ENCODE measurements at regions not wholly inside any gene's neighbourhood (a gene's known extent, or its start where the extent isn't known, plus 50 kb on each side); places are given as distances from the start of the nearest gene placed in this dataset.
A peak's percentile ranks its signal among the peaks of the same experiment; 100 is the strongest.
"Not testable (repeated sequence)": the region's sequence is repeated elsewhere in the genome, so short reads cannot be mapped to it uniquely, and the experiment has no call there.

DNA sequence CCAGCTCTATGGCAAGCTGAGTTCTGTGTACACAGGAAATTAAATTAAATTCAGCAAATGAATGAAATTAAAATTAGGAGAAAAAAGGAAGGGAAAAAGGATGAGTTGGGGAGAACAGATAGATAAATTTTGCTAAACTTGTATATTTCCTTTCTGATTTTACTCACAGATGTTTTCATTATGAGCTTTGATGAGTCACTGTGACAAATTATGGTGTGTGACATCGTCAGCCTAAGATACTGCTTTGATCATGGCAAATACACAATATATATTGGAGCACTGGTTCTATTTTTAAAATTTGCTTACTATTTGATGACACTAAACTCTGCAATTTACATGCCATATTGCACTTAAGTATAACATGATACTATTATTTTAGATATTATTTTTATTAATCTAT, 464.6 kb upstream of the SPHKAP start:
- no peak for DNase-seq

- DNase-seq = no peak
Measured at GRCh38 chr2:228644199-228644598, 462.7 kb upstream of the SPHKAP start.

DNA sequence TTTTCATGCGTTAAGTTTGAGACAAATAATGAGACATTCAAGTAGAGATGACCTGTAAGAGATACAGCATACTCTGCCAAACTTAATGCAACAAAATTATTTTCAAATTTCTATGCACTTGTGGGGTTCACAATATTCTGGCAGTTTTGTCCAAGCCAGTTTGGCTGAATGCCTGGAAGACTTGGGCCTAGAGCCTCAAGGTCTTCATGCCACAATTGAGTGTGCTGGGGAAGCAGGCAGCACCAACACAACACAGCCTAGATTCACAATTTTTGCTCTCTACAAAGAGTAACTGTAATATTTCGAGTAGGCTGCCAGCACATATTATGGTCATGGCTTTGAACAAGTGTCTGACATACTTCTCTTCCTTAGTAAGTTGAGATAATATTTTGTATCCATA, 461.4 kb upstream of the SPHKAP start:
- DNase-seq = no peak

- no peak for DNase-seq
Measured at GRCh38 chr2:228630786-228631185, 449.3 kb upstream of the SPHKAP start.

DNA sequence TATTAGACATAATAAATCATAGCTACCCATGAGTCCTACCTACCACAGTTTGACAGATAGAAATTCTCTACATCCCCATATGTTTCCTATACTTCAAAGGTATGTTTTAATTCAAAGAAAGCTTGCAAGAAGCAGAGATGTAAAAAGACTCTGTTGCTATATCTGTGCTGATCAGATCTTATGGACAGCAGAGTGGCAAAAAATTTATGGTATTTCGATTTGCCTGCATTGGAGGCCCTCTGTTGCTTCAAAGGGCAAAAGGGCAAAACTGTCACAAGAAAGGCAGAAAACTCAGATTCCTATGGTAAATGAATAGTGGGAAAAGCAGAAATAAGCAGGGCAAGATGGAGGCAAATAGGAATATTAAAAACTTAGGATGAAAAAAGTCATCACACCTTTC, 447.8 kb upstream of the SPHKAP start:
- DNase-seq = no peak

GRCh38 chr2:228628682-228629081, 447.2 kb upstream of the SPHKAP start:
- no peak for DNase-seq

GRCh38 chr2:228627510-228627909, 446.0 kb upstream of the SPHKAP start:
- DNase-seq = no peak

GRCh38 chr2:228625481-228625880, 444.0 kb upstream of the SPHKAP start:
- DNase-seq = no peak

DNA sequence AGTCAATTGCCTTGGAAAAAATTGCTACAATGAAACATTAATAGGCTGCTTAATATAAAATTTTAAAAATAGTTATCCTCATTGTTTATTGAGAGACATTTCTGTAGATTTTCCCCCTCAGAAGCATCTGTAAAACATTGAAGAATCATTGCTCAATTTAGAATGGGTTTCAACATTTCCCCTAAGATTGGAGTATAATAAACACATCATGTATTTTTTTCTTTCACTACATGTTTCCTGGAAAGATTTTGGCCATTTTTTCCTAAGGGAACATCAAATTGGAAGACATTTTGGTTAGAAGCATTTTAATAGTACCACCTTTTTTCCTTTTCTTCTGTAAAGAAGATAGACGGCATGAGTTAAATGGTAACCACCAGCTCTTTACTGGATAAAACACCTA, 443.2 kb upstream of the SPHKAP start:
- no peak for DNase-seq

GRCh38 chr2:228615496-228615895, 434.0 kb upstream of the SPHKAP start:
- no peak for DNase-seq

DNA sequence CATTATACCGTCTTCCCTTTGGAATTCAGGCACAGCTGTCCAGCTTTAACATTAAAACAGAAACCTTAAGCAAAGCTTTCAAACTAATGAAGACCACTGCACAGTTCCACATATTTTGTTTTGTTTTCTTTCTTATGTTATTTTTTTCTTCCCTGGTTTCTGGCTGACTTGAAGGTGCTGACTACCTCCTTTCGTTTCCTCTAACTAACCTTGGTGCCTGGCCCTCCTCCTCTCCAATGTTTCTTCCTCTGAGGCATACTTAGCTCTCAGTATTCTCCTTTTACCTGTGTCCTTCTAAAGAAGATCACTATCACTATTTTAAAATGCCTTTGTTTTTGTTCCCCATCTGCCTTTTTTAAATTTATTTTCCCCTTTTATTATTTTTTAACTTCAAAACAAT, 433.3 kb upstream of the SPHKAP start:
- DNase-seq = no peak

DNA sequence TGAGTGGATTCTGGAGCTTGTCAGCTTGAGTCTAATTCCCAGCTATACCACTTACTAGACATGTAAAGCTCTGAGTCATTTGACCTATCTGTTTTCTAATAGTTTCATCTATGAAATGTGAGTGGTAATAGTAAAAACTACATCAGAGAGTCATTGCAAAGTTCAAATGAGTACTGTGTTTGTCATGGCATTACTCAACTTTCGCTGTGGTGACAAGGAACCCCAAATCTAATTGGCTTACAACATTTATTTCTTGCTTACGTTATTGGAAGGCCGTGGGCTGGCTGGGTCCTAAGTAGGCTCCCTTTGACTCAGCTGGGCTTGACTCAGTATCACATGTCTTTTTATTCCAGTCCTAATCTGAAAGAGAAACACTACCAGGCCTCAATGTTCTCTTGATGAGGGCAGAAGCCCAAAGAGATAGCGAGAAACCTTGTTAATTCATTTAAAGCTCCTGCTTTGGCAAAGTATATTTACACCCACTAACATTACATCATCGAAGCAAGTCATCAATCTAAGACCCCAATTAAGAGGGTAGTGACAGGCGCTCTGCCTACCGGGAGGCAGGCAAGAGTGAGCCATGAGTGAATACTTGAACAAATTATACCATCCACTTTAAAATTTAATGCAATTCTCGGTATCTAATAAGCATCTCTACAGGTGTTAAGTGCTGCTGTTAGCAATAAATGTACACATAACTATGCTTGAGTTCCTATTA, 431.8 kb upstream of the SPHKAP start:
- peak; percentile 73 for DNase-seq

DNA sequence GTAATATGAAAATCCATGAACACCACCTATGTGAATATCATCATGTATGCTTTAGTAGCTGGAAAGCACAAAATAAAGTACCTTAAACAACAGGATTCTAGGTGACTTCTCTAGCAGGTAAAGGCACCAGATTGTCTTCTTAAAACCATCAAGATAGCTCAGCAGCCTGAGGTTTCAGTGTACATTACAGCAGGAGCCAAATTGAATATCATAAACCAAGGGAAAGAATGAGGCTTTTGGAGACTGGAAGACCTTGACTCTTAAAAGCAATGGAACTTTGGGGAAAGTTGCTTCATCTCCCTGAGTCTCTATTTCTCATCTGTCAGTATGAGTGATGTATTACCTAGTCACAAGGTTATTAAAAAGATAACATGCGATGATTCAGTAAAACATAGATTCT, 429.7 kb upstream of the SPHKAP start:
- DNase-seq = no peak

GRCh38 chr2:228602288-228602687, 420.8 kb upstream of the SPHKAP start:
- peak; percentile 73 for DNase-seq

DNA sequence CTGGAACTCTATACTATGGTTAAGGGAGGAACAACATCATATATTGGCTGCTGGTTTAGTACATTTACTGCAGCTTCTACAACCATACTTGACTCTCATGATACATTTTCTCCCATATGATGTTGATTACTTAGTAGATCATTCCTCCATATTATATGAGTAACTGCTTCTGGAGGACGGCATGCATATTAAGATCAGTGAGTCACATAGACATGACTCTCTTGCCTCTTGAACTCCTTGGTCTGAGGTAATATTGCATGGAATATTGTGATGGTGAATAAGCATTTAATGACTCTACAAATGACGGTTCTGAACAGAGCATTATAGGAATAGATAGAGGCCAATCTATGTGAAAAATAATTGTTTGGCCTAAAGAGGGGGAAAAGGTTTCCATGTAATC, 418.8 kb upstream of the SPHKAP start:
- DNase-seq = peak; percentile 58

- DNase-seq = no peak
Measured at GRCh38 chr2:228599781-228600180, 418.3 kb upstream of the SPHKAP start.

DNA sequence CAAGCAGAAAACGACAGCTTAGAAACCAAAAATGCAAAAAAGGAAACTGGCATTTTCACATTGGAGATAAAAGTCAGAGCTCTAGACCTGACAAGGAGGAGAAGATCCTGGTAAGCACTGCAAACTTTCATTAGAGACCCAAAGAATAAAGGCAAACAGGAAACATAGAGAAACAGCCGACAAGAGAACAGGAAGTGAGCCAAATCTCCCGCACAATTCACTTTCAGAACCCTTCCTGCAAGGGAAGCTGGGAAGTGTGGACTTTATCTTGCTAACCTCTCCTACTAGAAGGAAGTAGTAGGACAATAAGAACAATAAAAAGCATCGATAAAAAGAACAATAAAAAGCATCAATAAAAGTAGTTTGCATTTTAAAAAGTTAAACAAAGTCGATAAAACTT, 417.8 kb upstream of the SPHKAP start:
- DNase-seq = no peak

GRCh38 chr2:228597032-228597431, 415.5 kb upstream of the SPHKAP start:
- no peak for DNase-seq

- DNase-seq = no peak
Measured at GRCh38 chr2:228594012-228594411, 412.5 kb upstream of the SPHKAP start.

- no peak for DNase-seq
Measured at GRCh38 chr2:228592925-228593324, 411.4 kb upstream of the SPHKAP start.

- no peak for DNase-seq
Measured at GRCh38 chr2:228590681-228591080, 409.2 kb upstream of the SPHKAP start.

DNA sequence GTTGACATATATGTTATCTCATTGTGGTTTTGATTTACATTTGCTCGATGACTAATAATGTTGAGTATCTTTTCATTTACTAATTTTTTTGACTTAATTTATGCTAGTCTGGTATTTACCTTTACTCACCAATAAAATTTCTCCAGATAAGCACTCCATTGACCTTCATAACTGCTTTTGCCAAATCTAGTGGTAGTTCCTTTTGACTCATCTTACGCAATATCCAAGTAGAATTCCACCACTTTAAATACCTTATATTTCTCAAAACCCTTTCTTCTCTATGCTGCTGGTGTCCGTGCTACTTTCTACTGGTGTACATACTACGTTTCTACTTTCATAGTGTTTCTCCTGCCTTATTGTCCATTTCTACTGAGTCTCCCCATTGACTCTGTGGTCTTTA, 407.6 kb upstream of the SPHKAP start:
- DNase-seq = peak; percentile 35

DNA sequence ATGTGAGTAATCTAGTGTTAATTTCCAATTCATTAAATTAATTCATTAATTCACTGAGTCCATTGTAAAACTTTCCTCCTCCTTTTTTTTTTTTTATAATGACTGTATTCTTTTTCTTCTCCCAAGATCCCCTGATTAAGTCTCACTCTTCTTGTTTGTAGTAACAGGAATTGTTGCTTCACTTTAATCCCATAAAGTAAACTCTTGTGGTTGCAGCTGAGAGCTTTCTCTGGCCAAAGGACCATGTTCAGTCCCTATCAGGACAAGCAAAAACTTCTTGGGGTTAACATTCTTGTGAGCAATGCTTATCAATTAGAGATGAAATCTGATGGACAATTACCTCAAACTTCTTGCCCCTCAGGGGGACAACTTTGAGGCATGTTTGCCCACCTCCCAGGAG, 400.2 kb upstream of the SPHKAP start:
- no peak for DNase-seq

DNA sequence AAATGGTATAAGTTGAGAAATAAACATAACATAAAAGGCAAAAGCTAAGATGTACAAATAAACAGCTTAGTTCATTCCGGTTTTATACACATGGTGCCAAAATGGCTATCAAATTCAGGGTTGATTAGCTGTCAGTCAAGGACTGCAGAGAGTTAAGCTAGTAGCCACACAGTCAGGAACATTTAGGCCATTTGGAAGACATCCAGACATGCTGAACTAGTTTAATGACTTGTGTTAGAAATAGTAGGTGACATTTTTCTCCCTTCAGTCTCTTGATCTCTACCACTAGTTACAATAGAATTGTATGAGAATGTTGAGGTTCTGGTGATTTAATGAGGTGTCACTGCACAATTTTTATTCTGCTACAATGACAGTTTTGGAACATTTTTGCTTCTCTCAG, 394.4 kb upstream of the SPHKAP start:
- no peak for DNase-seq

- DNase-seq = not testable (repeated sequence)
Measured at GRCh38 chr2:228568275-228568674, 386.8 kb upstream of the SPHKAP start.

GRCh38 chr2:228561816-228562215, 380.3 kb upstream of the SPHKAP start:
- no peak for DNase-seq
